Activated CD4-positive, alpha-beta T cell treated with anti-CD3 and anti-CD28 coated beads for 24 hours (primary cell): ENCODE measurements at regions not wholly inside any gene's neighbourhood (a gene's known extent, or its start where the extent isn't known, plus 50 kb on each side); places are given as distances from the start of the nearest gene placed in this dataset.
A peak's percentile ranks its signal among the peaks of the same experiment; 100 is the strongest.
"Not testable (repeated sequence)": the region's sequence is repeated elsewhere in the genome, so short reads cannot be mapped to it uniquely, and the experiment has no call there.

Experiments used
- DNase-seq, 2 donors: peaks; one replicate each; pipeline ENCODE4 v3.0.0-alpha.2; 2020; ENCODE audit warnings: low read depth in 2 of 2

GRCh38 chr10:78210976-78211375 is 177.3 kb downstream of the RPS24 start:
- DNase-seq: no peak

DNA sequence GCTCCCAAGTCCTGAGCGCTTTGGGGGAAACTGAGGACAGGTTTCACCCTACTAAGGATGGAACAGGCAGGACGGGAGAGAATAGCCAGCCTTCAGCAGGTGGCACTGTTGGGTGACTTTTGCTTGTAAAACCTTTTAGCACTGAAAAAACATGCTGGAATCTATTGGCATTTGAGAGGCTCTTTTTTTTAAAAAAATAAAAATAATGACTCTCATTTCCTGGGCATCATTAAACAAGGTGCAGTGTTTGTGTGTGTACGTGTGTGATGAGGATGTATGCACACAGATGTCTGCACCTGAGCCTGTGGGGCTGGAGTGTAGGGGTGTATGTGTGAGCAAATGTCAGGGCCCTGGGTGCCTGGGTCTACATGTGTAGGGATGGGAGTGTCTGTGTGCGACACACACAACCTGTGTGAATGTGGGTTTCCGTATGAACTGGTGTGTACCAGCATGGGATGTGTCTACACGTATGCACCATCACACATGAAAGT is 177.9 kb downstream of the RPS24 start:
- DNase-seq: no peak

DNA sequence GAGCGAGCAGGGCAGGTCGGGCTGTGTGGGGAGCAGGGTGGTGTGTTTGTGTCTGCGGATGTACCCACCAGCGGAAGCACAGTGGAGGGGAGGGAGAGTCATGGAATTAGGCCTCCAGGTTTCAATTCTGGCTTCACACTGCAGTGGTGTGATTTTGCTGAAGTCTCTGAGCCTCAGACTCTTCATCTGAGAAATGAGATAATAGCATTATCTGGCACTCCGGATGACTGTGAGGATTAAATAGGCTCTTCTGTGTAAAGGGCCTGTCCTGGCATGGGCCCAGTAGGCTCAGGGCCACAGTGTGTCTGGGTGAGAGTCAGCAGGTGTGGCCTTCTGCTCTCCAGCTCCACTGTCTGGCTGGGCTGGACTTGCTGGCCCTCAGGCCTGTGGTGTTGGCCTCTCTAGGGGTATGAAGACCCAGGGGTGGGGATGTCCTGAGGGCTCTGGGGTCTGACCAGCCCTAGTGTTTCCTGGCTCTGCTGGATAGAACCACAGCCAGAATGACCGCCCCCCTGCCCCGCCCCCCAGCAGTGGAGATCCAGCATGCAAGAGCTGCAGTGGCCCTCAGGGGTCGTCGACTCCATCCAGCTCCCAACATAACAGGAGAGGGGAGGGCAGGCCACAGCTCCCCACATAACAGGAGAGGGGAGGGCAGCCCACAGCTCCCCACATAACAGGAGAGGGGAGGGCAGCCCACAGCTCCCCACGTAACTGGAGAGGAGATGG is 178.6 kb downstream of the RPS24 start:
- no peak for DNase-seq

DNA sequence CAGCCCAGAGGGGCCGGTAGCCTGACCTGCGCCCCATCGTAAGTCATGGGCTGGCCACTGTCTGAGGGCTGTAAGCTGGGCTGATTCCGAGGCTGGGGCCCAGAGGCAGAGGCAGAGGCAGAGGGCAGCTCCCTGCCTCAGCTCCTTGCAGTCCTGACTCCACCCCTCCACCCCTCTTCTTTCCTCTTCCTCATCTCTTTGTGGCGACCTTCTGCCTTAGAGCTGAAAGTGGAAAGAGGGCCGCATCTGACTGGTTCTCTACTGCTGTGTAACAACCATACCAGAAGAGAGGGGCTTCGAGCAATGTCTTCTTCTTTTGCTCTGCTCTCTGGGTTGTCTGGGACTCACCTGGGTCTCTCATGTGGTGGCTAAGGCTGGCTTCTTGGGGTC is 179.1 kb downstream of the RPS24 start:
- DNase-seq: no peak

DNA sequence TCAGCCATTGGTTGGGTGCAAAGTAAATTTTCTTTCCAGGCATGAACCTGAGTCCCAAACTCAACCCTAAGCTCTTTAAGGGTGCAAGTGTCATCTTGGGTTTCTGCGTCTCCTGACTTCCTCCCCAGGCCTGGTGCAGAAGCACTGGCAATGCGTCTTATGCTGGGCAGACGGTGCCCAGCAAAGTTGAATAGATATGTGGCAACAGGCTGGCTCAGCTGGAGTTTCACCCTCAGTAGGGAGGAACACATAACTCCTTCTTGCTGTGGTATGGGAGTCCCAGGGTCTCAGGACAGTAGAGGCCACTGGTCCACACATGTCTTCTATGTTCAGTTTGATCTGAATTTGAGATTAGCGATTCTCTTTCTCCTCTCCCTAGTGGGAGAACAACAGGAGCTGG is 181.3 kb downstream of the RPS24 start:
- DNase-seq: no peak

- DNase-seq: peak in 1 of 2 donors; percentile 4
Observed at GRCh38 chr10:78215645-78216044, 182.0 kb downstream of the RPS24 start.

DNA sequence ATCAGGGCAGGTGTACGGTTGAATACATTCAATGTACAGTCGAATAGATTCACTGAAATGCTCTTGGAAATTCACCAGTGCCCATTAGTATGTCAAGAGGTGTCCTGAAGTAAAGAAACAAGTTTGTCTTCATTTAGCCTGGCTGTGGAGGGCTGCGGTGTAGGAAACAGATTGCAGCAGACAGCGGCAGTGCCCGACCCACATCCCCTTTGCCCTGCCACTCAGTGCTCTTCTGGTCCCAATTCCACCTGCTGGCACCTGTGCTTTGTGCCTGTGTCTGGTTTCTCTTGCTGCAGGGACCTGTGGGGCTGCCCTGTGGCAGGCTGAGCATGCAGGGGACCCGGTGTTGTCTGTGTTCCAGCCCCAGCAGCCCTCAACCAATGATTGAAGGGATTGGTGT is 183.7 kb downstream of the RPS24 start:
- no peak for DNase-seq

- no peak for DNase-seq
Observed at GRCh38 chr10:78218798-78219490, 185.3 kb downstream of the RPS24 start.

- not testable (repeated sequence) for DNase-seq
Observed at GRCh38 chr10:78219568-78219967, 185.9 kb downstream of the RPS24 start.

DNA sequence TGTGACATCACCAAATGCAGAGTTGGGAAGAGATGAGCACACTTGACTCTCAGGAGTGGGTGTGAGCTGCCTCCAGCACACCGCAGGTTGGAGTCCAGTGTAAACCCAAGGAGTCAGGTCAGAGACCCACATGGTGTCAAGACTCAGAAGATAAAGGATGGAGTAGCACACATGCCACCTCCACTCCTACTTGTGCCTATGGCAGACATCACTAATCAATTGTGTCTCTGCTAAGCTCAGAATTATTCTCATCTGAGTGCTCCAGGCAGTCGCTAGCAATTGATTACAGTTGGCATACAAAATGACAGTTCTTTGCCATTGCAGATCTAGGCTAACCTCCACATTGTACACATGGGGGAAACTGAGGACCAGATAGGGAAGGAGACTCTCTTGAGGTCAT is 187.1 kb downstream of the RPS24 start:
- DNase-seq: no peak

- DNase-seq: no peak
Observed at GRCh38 chr10:78222096-78222790, 188.6 kb downstream of the RPS24 start.

GRCh38 chr10:78223088-78223487 is 189.4 kb downstream of the RPS24 start:
- DNase-seq: no peak

DNA sequence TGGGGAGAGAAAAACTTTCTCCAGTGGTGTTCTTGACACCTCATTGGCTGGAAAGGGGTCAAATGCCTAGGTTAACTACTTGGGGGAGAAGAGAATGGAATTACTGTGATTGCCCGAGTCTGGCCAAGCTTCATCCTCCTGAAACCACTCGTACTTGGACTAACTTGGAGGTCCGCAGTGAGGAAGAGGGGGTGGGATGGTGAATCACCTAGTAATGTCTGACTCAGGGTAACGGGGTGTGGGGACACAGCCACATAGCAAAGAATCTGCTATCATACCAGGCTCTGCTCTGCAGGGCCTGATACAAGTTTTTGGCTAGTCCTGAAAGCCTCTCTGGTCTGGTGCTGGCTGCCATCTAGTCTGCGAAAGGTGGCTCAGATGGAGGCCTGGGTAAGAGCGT is 190.9 kb downstream of the RPS24 start:
- no peak for DNase-seq

DNA sequence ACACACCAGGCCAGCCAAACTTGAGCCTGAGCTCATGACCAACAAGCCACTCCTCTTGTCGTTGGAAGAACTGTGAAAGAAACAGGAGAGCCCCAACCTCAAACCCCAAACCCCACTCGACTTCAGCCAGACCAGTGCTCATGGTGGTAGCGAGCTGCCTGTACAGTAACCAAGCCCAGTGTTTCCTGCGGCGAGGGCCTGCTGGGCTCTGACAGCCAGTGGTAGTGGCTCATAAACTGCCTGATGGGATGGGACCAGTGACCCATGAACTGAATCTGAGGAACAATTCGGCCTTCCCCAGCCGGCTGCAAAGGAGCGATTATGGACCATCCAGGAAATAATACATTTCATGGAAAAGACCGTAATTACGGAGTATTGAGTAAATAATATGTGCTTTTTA is 191.9 kb downstream of the RPS24 start:
- DNase-seq: no peak

GRCh38 chr10:78229489-78229888 is 195.8 kb downstream of the RPS24 start:
- DNase-seq: no peak

GRCh38 chr10:78229950-78230675 is 196.4 kb downstream of the RPS24 start:
- DNase-seq: no peak

GRCh38 chr10:78231327-78231726 is 197.7 kb downstream of the RPS24 start:
- no peak for DNase-seq

- no peak for DNase-seq
Observed at GRCh38 chr10:78231939-78232338, 198.3 kb downstream of the RPS24 start.

DNA sequence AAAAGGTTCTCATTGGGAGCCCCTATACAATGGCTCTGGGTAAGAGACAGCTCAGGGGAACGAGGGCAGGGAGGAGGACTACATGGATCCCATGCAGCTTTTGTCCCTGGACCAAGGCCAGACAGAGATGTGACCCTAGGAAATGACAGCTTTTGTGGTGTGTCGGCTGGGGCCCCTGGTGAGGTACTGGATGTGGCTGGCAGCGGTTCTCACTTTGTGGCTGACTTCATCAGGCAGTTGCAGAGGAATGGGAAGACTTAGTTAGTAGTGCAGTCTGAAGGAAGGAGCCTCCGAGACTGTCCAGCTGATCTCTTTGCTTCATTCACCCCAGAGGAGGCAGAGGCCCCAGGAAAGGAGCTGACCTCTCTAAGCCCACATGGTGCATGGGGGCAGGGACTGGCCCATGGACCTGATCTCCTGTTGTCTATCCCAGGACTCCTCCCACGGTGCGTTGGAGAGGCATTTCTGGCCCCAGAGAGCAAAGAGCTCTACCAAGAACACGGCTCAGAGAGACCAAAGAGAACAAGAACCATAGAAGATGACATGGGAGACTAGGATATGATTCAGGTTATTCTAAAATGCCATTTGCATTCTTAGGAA is 202.9 kb downstream of the RPS24 start:
- DNase-seq: no peak

GRCh38 chr10:78237951-78238350 is 204.3 kb downstream of the RPS24 start:
- DNase-seq: not testable (repeated sequence)

- DNase-seq: no peak
Observed at GRCh38 chr10:78247266-78247665, 213.6 kb downstream of the RPS24 start.

GRCh38 chr10:78247821-78248220 is 214.2 kb downstream of the RPS24 start:
- no peak for DNase-seq
